ENCODE measurements at regions not wholly inside any gene's neighbourhood (a gene's known extent, or its start where the extent isn't known, plus 50 kb on each side); places are given as distances from the start of the nearest gene placed in this dataset.

- no peak overlapping the region for H3K23ac ChIP-seq (ENCODE audit: low read depth, low read length)
- H3K27ac ChIP-seq (ENCODE audit: insufficient read depth, low read length) = no peak overlapping the region
- TF ChIP-seq BHLHE40 (IDR thresholded peaks at IDR 0.05; ENCODE audit: low read depth, low read length) (no peak), NFE2L2 (IDR thresholded peaks at IDR 0.05; ENCODE audit: low read depth, low read length) (no peak)
- H3K9me1 ChIP-seq (ENCODE audit: insufficient read depth, low read length) = no peaks in the 10 kb centered on the region
- no peak overlapping the region for H3K4me2 ChIP-seq (ENCODE audit: low read depth, low read length)
- no peak overlapping the region for H2AK9ac ChIP-seq (replicated peaks; ENCODE audit: low read depth, low read length, poor library complexity)
- H3K4me1 ChIP-seq (ENCODE audit: control insufficient read depth, insufficient read depth, low read length) = no peaks in the 10 kb centered on the region
- H3K56ac ChIP-seq (ENCODE audit: extremely low read depth, insufficient read depth, low read length) = no peak overlapping the region
- H2AFZ ChIP-seq (replicated peaks; ENCODE audit: low read length, poor library complexity) = no peak overlapping the region
- no peak overlapping the region for H3K18ac ChIP-seq (ENCODE audit: low read depth, low read length)
- H4K8ac ChIP-seq (ENCODE audit: low read depth in 2 of 2, low read length in 2 of 2) = no peak overlapping the region
- H3K9me3 ChIP-seq (ENCODE audit: control insufficient read depth, insufficient read depth, low read length) = no peaks in the 10 kb centered on the region
- H3K27me3 ChIP-seq (ENCODE audit: control insufficient read depth, insufficient read depth, low read length) = peaks cover under 1% of the 10 kb centered on the region; the same call in 1 of the 2 replicates
- ATAC-seq (ENCODE audit: low read depth) (no peak), DNase-seq (no peak)
- in situ Hi-C loops (cut with MboI; ENCODE audit: low sequenced_read_pairs) (no loop called here), intact Hi-C loops (cut with micrococcal nuclease) (no loop called here), dilution Hi-C loops (cut with HindIII; ENCODE audit: low sequenced_read_pairs, unreplicated experiment) (no loop called here)
- no peak overlapping the region for H2BK15ac ChIP-seq (ENCODE audit: low read depth, low read length)
- no peak overlapping the region for H3K4me3 ChIP-seq (ENCODE audit: insufficient read depth, low read depth, low read length)
- no TSS peak for BruUV-seq (replicated peaks)
- POLR2A ChIA-PET (ENCODE audit: unreplicated experiment) = no interaction called here
- H4K91ac ChIP-seq (ENCODE audit: insufficient read depth, low read depth, low read length) = no peak overlapping the region
- H3K36me3 ChIP-seq (ENCODE audit: control insufficient read depth, insufficient read depth, low read length) = no peaks in the 10 kb centered on the region
- H2BK20ac ChIP-seq (ENCODE audit: low read depth, low read length) = no peak overlapping the region
- no peak overlapping the region for H3K14ac ChIP-seq (replicated peaks; ENCODE audit: low read depth, low read length)
- H4K5ac ChIP-seq (ENCODE audit: low read depth, low read length) = no peak overlapping the region
- no peaks in the 10 kb centered on the region for H3K79me1 ChIP-seq (ENCODE audit: low read depth in 1 of 2, low read length in 2 of 2)
- CTCF ChIA-PET = interaction anchor here (0.9 kb wide), 1 partner anchor 9 kb away, joined by 3 read pairs; no protein-coding TSS in a partner anchor
- no peak overlapping the region for H3K9ac ChIP-seq (ENCODE audit: low read depth, low read length)
- WGBS, 2 experiments (ENCODE audit: extremely low coverage in 2 of 2, insufficient read length in 1 of 2) = 0% methylated on average over 2 of the region's 4 CpGs; no CpG with 5 or more reads in 1 of the 2 experiments
- no peak overlapping the region for H2BK120ac ChIP-seq (ENCODE audit: low read depth, low read length)
- H3K4ac ChIP-seq (ENCODE audit: low read depth, low read length) = no peak overlapping the region
- H2AK5ac ChIP-seq (ENCODE audit: low read depth, low read length) = no peak overlapping the region
- H2BK5ac ChIP-seq (ENCODE audit: low read depth, low read length, poor library complexity, severe bottlenecking) = no peak overlapping the region
- H4K20me1 ChIP-seq (ENCODE audit: insufficient read depth, low read length) = no peaks in the 10 kb centered on the region
Observed at GRCh38 chr2:56113382-56113975, 70.3 kb upstream of the CCDC85A start.

Measured in IMR-90 (cell line).